Cardiac fibroblast (primary cell): ENCODE measurements at regions not wholly inside any gene's neighbourhood (a gene's known extent, or its start where the extent isn't known, plus 50 kb on each side); places are given as distances from the start of the nearest gene placed in this dataset.

Source experiments
- DNase-seq, 2 donors: peaks; one replicate each; pipeline versions ENCODE4 v3.0.0 to v3.0.0-alpha.2; 2010; ENCODE audit warnings: low read depth in 2 of 2
- H3K4me3 ChIP-seq, 2 donors: replicated peaks in 1 of 2; 1 replicate in 1 of 2; 2 replicates in 1 of 2; pipeline ENCODE4 v1.5.1; 2011; ENCODE audit warnings: low read depth in 2 of 2, low read length in 2 of 2, mild to moderate bottlenecking in 2 of 2, moderate library complexity in 1 of 2
- TF ChIP-seq, protein P1 (sequence below): IDR thresholded peaks from one replicate; pipeline ENCODE4 v1.5.1; 2011; ENCODE audit warnings: low read depth, mild to moderate bottlenecking, low read length, inconsistent platforms

DNA sequence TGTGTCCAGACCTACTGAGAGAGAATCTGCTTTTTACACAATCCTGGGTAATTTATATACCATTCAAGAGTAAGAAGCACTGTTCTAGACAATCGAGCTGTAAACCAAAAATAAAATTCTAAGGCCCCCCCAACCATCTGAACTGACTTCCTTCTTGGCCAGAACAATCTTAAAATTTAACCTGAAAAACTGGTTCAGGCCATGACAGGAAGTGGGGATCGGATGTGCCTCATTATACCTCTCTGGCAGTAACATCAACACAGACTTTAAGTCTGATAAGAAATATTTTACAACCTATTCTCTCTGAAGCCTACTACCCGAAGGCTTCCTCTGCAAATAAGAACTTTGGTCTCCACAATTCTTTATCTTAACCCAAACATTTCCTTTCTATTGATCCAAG is 75.2 kb upstream of the KIF5B start:
- H3K4me3 ChIP-seq, result no peak overlapping the region
- DNase-seq, result no peak
- TF ChIP-seq, protein P1, sequence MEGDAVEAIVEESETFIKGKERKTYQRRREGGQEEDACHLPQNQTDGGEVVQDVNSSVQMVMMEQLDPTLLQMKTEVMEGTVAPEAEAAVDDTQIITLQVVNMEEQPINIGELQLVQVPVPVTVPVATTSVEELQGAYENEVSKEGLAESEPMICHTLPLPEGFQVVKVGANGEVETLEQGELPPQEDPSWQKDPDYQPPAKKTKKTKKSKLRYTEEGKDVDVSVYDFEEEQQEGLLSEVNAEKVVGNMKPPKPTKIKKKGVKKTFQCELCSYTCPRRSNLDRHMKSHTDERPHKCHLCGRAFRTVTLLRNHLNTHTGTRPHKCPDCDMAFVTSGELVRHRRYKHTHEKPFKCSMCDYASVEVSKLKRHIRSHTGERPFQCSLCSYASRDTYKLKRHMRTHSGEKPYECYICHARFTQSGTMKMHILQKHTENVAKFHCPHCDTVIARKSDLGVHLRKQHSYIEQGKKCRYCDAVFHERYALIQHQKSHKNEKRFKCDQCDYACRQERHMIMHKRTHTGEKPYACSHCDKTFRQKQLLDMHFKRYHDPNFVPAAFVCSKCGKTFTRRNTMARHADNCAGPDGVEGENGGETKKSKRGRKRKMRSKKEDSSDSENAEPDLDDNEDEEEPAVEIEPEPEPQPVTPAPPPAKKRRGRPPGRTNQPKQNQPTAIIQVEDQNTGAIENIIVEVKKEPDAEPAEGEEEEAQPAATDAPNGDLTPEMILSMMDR, result no peak

DNA sequence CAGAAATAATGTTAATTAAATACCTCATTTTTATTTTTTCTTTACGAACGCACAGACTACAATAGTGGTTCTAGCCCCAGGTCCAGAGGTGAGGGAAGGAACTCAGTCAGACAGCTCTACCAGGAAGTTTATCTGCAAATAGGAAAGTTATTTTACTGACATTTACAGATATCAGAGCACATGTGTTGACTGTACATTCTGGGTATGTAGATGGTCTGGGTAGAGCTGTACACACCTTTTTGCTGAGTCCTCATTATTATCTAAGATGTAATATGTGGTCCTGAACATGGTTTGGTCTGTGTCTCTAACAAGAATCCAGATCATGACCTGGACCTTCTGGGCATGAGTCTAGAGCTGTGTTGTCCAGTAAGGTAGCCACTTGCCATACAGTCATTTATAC is 74.6 kb upstream of the KIF5B start:
- DNase-seq, result no peak
- TF ChIP-seq, protein P1, result no peak
- no peak overlapping the region for H3K4me3 ChIP-seq

DNA sequence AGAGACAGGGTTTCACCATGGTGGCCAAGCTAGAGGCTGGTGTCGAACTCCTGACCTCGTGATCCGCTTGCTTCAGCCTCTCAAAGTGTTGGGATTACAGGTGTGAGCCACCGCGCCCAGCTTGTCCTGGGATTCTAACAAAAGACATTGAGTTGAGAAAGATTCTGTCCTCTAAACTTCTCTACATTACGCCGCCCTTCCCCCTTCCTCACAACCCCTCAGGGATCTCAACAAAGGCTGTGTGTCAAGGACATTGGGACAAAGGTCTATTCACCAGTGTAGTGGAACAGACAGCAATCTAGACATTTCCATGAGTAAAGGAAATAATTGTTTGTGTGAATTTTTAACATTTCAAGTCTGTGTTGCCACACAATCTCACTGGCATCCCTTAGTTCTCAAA is 68.8 kb upstream of the KIF5B start:
- DNase-seq, result no peak
- TF ChIP-seq, protein P1, result no peak
- H3K4me3 ChIP-seq, result no peak overlapping the region

DNA sequence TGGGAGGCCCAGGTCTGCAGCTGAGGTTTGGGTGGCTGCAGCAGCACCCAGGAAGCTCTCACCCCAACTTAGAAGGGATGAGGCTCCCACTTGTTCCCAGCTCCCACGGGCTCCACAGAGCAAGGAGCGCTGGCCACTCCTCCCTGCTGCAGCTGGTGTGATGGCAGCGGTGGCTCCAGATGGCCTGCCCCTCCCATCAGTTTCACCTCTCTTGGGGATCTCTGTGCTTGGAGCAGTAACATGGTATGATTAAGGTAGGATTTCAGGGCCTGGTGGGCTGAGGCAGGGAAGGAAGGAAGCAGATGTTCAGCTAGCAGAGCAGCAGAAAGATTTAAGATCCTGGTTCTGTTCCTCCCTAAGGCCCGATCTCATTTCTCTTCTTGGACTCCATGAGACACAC is 66.8 kb upstream of the KIF5B start:
- no peak overlapping the region for H3K4me3 ChIP-seq
- DNase-seq, result no peak
- TF ChIP-seq, protein P1, result no peak

DNA sequence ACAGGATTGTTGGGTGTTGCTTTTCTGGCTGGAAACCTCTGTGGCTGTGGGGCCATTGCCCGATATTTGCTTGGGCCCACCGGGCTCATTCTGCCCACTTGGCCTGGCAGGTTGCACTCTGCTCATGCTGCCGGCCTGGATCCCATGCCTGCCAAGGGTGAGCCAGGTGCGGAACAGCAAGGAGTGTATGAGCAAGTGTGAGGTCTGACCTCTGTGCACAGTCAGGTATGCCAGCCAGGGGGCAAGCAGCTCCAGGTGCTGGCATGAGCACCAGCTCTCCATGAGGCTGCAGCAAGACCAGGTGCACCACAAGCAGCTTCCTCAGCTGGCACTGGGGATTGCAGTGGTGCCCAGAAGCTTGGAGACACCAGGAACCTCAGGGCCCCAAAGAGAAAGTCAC is 65.4 kb upstream of the KIF5B start:
- no peak for DNase-seq
- no peak overlapping the region for H3K4me3 ChIP-seq
- TF ChIP-seq, protein P1, result no peak

DNA sequence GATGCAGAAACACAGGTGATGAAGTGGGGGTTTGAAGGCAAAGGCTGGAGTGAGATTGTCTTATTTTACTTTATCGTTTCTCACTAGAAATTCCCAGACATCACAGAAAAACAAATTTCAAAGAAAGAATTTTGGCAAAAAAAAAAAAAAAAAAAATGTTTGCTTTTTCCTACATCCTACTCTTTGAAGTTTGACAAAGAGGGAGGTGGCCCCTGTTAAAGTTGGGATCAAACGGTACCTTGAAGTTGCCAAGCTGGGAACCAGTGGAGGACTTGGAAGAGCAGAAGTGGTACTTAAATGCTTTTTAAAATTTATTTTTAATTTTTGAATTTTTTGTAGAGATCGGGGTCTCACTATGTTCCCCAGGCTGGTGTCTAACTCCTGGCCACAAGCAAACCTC is 63.9 kb upstream of the KIF5B start:
- no peak for DNase-seq
- TF ChIP-seq, protein P1, result no peak
- H3K4me3 ChIP-seq, result no peak overlapping the region

DNA sequence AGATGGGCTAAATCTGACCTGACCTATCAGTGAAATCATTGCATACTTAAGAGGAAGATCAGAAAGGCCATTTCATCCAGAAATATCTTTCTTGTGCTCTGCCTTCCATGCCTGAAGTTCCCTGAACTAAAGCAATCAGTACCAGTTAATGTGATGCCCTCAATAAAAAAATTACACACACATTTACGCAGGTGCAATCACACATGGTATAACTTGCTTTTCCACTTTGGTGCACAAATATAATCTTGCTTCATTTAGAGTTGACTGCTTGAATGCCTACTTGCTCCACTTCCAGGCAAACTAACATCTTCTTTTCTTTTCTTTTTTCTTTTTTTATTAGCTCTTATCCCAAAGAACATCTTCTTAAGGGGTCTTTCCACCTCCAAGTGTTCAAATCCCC is 58.3 kb upstream of the KIF5B start:
- H3K4me3 ChIP-seq, result no peak overlapping the region
- no peak for DNase-seq
- TF ChIP-seq, protein P1, result no peak
